H9 (cell line): ENCODE measurements at regions not wholly inside any gene's neighbourhood (a gene's known extent, or its start where the extent isn't known, plus 50 kb on each side); places are given as distances from the start of the nearest gene placed in this dataset.

Experiments used
- DNase-seq: peaks from one replicate; pipeline ENCODE4 v3.0.0-alpha.2; 2017
- H2AFZ ChIP-seq: one replicate; pipeline ENCODE4 v1.6.1; 2013; ENCODE audit warnings: mild to moderate bottlenecking, low read length, control low read depth, moderate library complexity
- H2AK5ac ChIP-seq: 2 replicates; pipeline ENCODE4 v1.6.1; 2013; ENCODE audit warnings: low read length, control low read depth, mixed read lengths; ENCODE audit not compliant: insufficient read length
- H2BK120ac ChIP-seq: one replicate; pipeline ENCODE4 v1.6.1; 2013; ENCODE audit warnings: low read depth, mild to moderate bottlenecking, low read length, control low read depth, inconsistent platforms; ENCODE audit not compliant: poor library complexity, severe bottlenecking
- H2BK12ac ChIP-seq: 2 replicates; pipeline ENCODE4 v1.6.1; 2013; ENCODE audit warnings: low read length, control low read depth, mixed read lengths, low read depth; ENCODE audit not compliant: insufficient read length
- H2BK15ac ChIP-seq: 2 replicates; pipeline ENCODE4 v1.6.1; 2013; ENCODE audit warnings: low read depth, low read length, control low read depth
- H2BK20ac ChIP-seq: one replicate; pipeline ENCODE4 v1.6.1; 2013; ENCODE audit warnings: low read depth, mild to moderate bottlenecking, low read length, control low read depth, inconsistent platforms; ENCODE audit not compliant: poor library complexity, severe bottlenecking
- H2BK5ac ChIP-seq: 2 replicates; pipeline ENCODE4 v1.6.1; 2013; ENCODE audit warnings: low read length, control low read depth, mixed read lengths; ENCODE audit not compliant: insufficient read length
- H3K14ac ChIP-seq: 2 replicates; pipeline ENCODE4 v1.6.1; 2013; ENCODE audit warnings: low read length, control low read depth; ENCODE audit not compliant: insufficient read depth
- H3K18ac ChIP-seq: 2 replicates; pipeline ENCODE4 v1.6.1; 2013; ENCODE audit warnings: low read depth, mild to moderate bottlenecking, mixed read lengths, low read length, control low read depth; ENCODE audit not compliant: insufficient read length
- H3K23ac ChIP-seq: 2 replicates; pipeline ENCODE4 v1.6.1; 2013; ENCODE audit warnings: low read length, control low read depth, mixed read lengths, low read depth; ENCODE audit not compliant: insufficient read length
- H3K23me2 ChIP-seq: 2 replicates; pipeline ENCODE4 v1.6.1; 2013; ENCODE audit warnings: low read depth, mild to moderate bottlenecking, mixed read lengths, low read length, control low read depth; ENCODE audit not compliant: insufficient read length, poor library complexity, severe bottlenecking
- H3K27ac ChIP-seq: 2 replicates; pipeline ENCODE4 v1.5.1; 2013; ENCODE audit warnings: low read length, control low read depth, mixed read lengths, low read depth; ENCODE audit not compliant: insufficient read length
- H3K27me3 ChIP-seq: 2 replicates; pipeline ENCODE4 v1.6.1; 2013; ENCODE audit warnings: low read length, control low read depth, inconsistent platforms; ENCODE audit not compliant: insufficient read depth
- H3K4ac ChIP-seq: 2 replicates; pipeline ENCODE4 v1.6.1; 2013; ENCODE audit warnings: low read depth, mild to moderate bottlenecking, control low read depth, inconsistent platforms, low read length, moderate library complexity
- H3K4me1 ChIP-seq: 2 replicates; pipeline ENCODE4 v1.6.1; 2013; ENCODE audit warnings: low read length, control low read depth, inconsistent platforms; ENCODE audit not compliant: insufficient read depth
- H3K4me2 ChIP-seq: 2 replicates; pipeline ENCODE4 v1.6.1; 2013; ENCODE audit warnings: low read length, control low read depth, mixed read lengths; ENCODE audit not compliant: insufficient read length, insufficient read depth
- H3K56ac ChIP-seq: 2 replicates; pipeline ENCODE4 v1.6.1; 2013; ENCODE audit warnings: low read depth, mild to moderate bottlenecking, mixed read lengths, low read length, control low read depth; ENCODE audit not compliant: insufficient read length
- H3K79me1 ChIP-seq: 2 replicates; pipeline ENCODE4 v1.6.1; 2013; ENCODE audit warnings: low read depth, mild to moderate bottlenecking, moderate library complexity, low read length, control low read depth, inconsistent platforms; ENCODE audit not compliant: insufficient read depth, poor library complexity, severe bottlenecking
- H3K79me2 ChIP-seq: 2 replicates; pipeline ENCODE4 v1.6.1; 2013; ENCODE audit warnings: low read length, control low read depth, inconsistent platforms; ENCODE audit not compliant: insufficient read depth
- H3K9ac ChIP-seq: 2 replicates; pipeline ENCODE4 v1.6.1; 2013; ENCODE audit warnings: low read length, control low read depth, mixed read lengths; ENCODE audit not compliant: insufficient read length; ENCODE audit errors: extremely low read depth
- H3K9me3 ChIP-seq: one replicate; pipeline ENCODE4 v1.6.1; 2013; ENCODE audit warnings: low read depth, low read length, inconsistent platforms; ENCODE audit not compliant: control insufficient read depth
- H3T11ph ChIP-seq: one replicate; pipeline ENCODE4 v1.6.1; 2013; ENCODE audit warnings: mild to moderate bottlenecking, low read length, control low read depth, inconsistent platforms
- H4K20me1 ChIP-seq: one replicate; pipeline ENCODE4 v1.6.1; 2013; ENCODE audit not compliant: control insufficient read depth, insufficient read length, insufficient read depth
- H4K5ac ChIP-seq: 2 replicates; pipeline ENCODE4 v1.6.1; 2013; ENCODE audit warnings: low read depth, mild to moderate bottlenecking, mixed read lengths, low read length, control low read depth; ENCODE audit not compliant: insufficient read length
- H4K8ac ChIP-seq: replicated peaks from 2 replicates; pipeline ENCODE4 v1.6.1; 2013; ENCODE audit warnings: low read length, control low read depth, mixed read lengths, low read depth; ENCODE audit not compliant: insufficient read length
- H4K91ac ChIP-seq: 2 replicates; pipeline ENCODE4 v1.6.1; 2013; ENCODE audit warnings: low read depth, mild to moderate bottlenecking, moderate library complexity, mixed read lengths, low read length, control low read depth; ENCODE audit not compliant: insufficient read length
- H3K27ac Mint-ChIP-seq, 3 experiments: 2 replicates in 2 of 3; 3 replicates in 1 of 3; pipeline ENCODE4 v1.8.0; 2020 to 2021; ENCODE audit warnings: mixed read lengths in 3 of 3, mild to moderate bottlenecking in 1 of 3, moderate library complexity in 1 of 3
- H3K27me3 Mint-ChIP-seq: 2 replicates; pipeline ENCODE4 v1.8.0; 2021; ENCODE audit warnings: low read depth, mild to moderate bottlenecking, moderate library complexity, mixed read lengths
- H3K36me3 Mint-ChIP-seq, 3 experiments: 2 replicates in 2 of 3; 3 replicates in 1 of 3; pipeline ENCODE4 v1.8.0; 2020 to 2021; ENCODE audit warnings: low read depth in 3 of 3, mixed read lengths in 3 of 3; ENCODE audit not compliant: insufficient read depth in 1 of 3
- H3K4me1 Mint-ChIP-seq, 2 experiments: 2 replicates each; pipeline ENCODE4 v1.8.0; 2020; ENCODE audit warnings: mixed read lengths in 2 of 2
- H3K4me3 Mint-ChIP-seq, 2 experiments: 2 replicates in 1 of 2; 3 replicates in 1 of 2; pipeline ENCODE4 v1.8.0; 2020 to 2021; ENCODE audit warnings: mild to moderate bottlenecking in 2 of 2, mixed read lengths in 2 of 2, moderate library complexity in 1 of 2
- H3K9me3 Mint-ChIP-seq, 2 experiments: 2 replicates in 1 of 2; 3 replicates in 1 of 2; pipeline ENCODE4 v1.8.0; 2020; ENCODE audit warnings: mild to moderate bottlenecking in 2 of 2, mixed read lengths in 2 of 2, moderate library complexity in 1 of 2
- CTCF ChIP-seq: fragments of 200-600 bp; sonication (generic); conservative IDR thresholded peaks from 3 replicates; pipeline ENCODE4 v1.8.0; 2021; ENCODE audit warnings: antibody characterized with exemption, mild to moderate bottlenecking
- WGBS: extraction: QIAGEN DNeasy Blood & Tissue Kit; methylation state at CpG from one replicate; pipeline ENCODE4 v1.1.7; 2013; ENCODE audit warnings: missing lambda C conversion rate, low lambda C conversion rate, mixed read lengths; ENCODE audit not compliant: insufficient read length; ENCODE audit errors: extremely low coverage; 5-methylcytosine and 5-hydroxymethylcytosine counted together

GRCh38 chr7:142407939-142408570 lies 150.2 kb upstream of the PRSS58 start:
- Histone ChIP-seq H3K56ac (no peak overlapping the region), H3T11ph (no peak overlapping the region)
- H3K4me1 Mint-ChIP-seq, result peaks cover 2 to 3% of the 10 kb centered on the region in 2 experiments; a peak in 2 of 4 replicates

More at GRCh38 chr7:142407939-142408570, 150.2 kb upstream of the PRSS58 start:
- H3K79me1 ChIP-seq, result no peaks in the 10 kb centered on the region
- Mint-ChIP-seq H3K27me3 (no peaks in the 10 kb centered on the region; the same call in 1 of the 2 replicates), H3K27ac (no peak overlapping the region), H3K36me3 (no peaks in the 10 kb centered on the region), H3K4me3 (no peak overlapping the region), H3K9me3 (no peaks in the 10 kb centered on the region; a peak in 1 of 5 replicates)
- no peaks in the 10 kb centered on the region for H3K23me2 ChIP-seq
- WGBS, result no CpG with 5 or more reads among the region's 8 CpGs
- no peaks in the 10 kb centered on the region for H3K9me3 ChIP-seq
- H2BK120ac ChIP-seq, result no peak overlapping the region
- no peak overlapping the region for H3K27ac ChIP-seq
- no peak overlapping the region for H4K5ac ChIP-seq
- H2BK20ac ChIP-seq, result no peak overlapping the region
- no peak for DNase-seq
- no peak overlapping the region for H2BK12ac ChIP-seq
- H4K91ac ChIP-seq, result no peak overlapping the region
- no peak overlapping the region for H3K4ac ChIP-seq
- H3K79me2 ChIP-seq, result no peaks in the 10 kb centered on the region
- H2BK15ac ChIP-seq, result no peak overlapping the region
- no peak overlapping the region for H3K9ac ChIP-seq
- no peaks in the 10 kb centered on the region for H4K20me1 ChIP-seq
- no peaks in the 10 kb centered on the region for H3K27me3 ChIP-seq
- no peak overlapping the region for H3K14ac ChIP-seq
- no peak overlapping the region for H3K18ac ChIP-seq
- H4K8ac ChIP-seq, result no peak overlapping the region
- no peak overlapping the region for H2AFZ ChIP-seq
- no peak overlapping the region for H3K23ac ChIP-seq
- no peaks in the 10 kb centered on the region for H3K4me1 ChIP-seq
- TF ChIP-seq CTCF, result no peak
- no peak overlapping the region for H2BK5ac ChIP-seq
- H3K4me2 ChIP-seq, result no peak overlapping the region
- no peak overlapping the region for H2AK5ac ChIP-seq
